Germinal center (tissue), 1 donor: ENCODE measurements at regions not wholly inside any gene's neighbourhood (a gene's known extent, or its start where the extent isn't known, plus 50 kb on each side); places are given as distances from the start of the nearest gene placed in this dataset.
"Not testable (repeated sequence)": the region's sequence is repeated elsewhere in the genome, so short reads cannot be mapped to it uniquely, and the experiment has no call there.

Experiments
- DNase-seq: peaks from one replicate; pipeline ENCODE4 v3.0.0; 2012; ENCODE audit warnings: mixed read lengths, low spot score

- no peak for DNase-seq
Measured at GRCh38 chr2:176924909-176925534, 287.6 kb upstream of the HNRNPA3 start.

GRCh38 chr2:176926453-176926852 is 286.1 kb upstream of the HNRNPA3 start:
- DNase-seq, result no peak

- not testable (repeated sequence) for DNase-seq
Measured at GRCh38 chr2:176929387-176929786, 283.2 kb upstream of the HNRNPA3 start.

GRCh38 chr2:176931588-176932563 is 280.7 kb upstream of the HNRNPA3 start:
- peak; percentile 8 for DNase-seq

GRCh38 chr2:176934131-176934530 is 278.5 kb upstream of the HNRNPA3 start:
- DNase-seq, result no peak

GRCh38 chr2:176934869-176935415 is 277.7 kb upstream of the HNRNPA3 start:
- no peak for DNase-seq

- no peak for DNase-seq
Measured at GRCh38 chr2:176935543-176936102, 277.0 kb upstream of the HNRNPA3 start.

- no peak for DNase-seq
Measured at GRCh38 chr2:176936410-176936809, 276.2 kb upstream of the HNRNPA3 start.

GRCh38 chr2:176944998-176945397 is 267.6 kb upstream of the HNRNPA3 start:
- no peak for DNase-seq

GRCh38 chr2:176947754-176948153 is 264.8 kb upstream of the HNRNPA3 start:
- no peak for DNase-seq

GRCh38 chr2:176951218-176951617 is 261.4 kb upstream of the HNRNPA3 start:
- not testable (repeated sequence) for DNase-seq

- DNase-seq, result no peak
Measured at GRCh38 chr2:176956791-176957190, 255.8 kb upstream of the HNRNPA3 start.

- no peak for DNase-seq
Measured at GRCh38 chr2:176959614-176960013, 253.0 kb upstream of the HNRNPA3 start.

GRCh38 chr2:176960061-176960460 is 252.5 kb upstream of the HNRNPA3 start:
- DNase-seq, result no peak

- no peak for DNase-seq
Measured at GRCh38 chr2:176960736-176961520, 251.7 kb upstream of the HNRNPA3 start.

GRCh38 chr2:176961775-176962619 is 250.6 kb upstream of the HNRNPA3 start:
- no peak for DNase-seq

GRCh38 chr2:176963568-176964287 is 248.9 kb upstream of the HNRNPA3 start:
- DNase-seq, result no peak

- no peak for DNase-seq
Measured at GRCh38 chr2:176967911-176968450, 244.6 kb upstream of the HNRNPA3 start.

- no peak for DNase-seq
Measured at GRCh38 chr2:176969642-176970359, 242.8 kb upstream of the HNRNPA3 start.
